GM10266 (cell line): ENCODE measurements at regions not wholly inside any gene's neighbourhood (a gene's known extent, or its start where the extent isn't known, plus 50 kb on each side); places are given as distances from the start of the nearest gene placed in this dataset.

Experiments
- DNase-seq: peaks from one replicate; pipeline ENCODE4 v3.0.0; 2012; ENCODE audit errors: extremely low spot score
- TF ChIP-seq, protein P1 (sequence below): IDR thresholded peaks from 2 replicates; pipeline ENCODE4 v1.5.1; 2012; ENCODE audit warnings: mild to moderate bottlenecking, low read depth; ENCODE audit not compliant: control insufficient read depth, insufficient read depth; ENCODE audit errors: missing control alignments

- TF ChIP-seq, protein P1, sequence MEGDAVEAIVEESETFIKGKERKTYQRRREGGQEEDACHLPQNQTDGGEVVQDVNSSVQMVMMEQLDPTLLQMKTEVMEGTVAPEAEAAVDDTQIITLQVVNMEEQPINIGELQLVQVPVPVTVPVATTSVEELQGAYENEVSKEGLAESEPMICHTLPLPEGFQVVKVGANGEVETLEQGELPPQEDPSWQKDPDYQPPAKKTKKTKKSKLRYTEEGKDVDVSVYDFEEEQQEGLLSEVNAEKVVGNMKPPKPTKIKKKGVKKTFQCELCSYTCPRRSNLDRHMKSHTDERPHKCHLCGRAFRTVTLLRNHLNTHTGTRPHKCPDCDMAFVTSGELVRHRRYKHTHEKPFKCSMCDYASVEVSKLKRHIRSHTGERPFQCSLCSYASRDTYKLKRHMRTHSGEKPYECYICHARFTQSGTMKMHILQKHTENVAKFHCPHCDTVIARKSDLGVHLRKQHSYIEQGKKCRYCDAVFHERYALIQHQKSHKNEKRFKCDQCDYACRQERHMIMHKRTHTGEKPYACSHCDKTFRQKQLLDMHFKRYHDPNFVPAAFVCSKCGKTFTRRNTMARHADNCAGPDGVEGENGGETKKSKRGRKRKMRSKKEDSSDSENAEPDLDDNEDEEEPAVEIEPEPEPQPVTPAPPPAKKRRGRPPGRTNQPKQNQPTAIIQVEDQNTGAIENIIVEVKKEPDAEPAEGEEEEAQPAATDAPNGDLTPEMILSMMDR: no peak
- DNase-seq: no peak
Observed at GRCh38 chr5:67414712-67415111, 218.1 kb upstream of the CD180 start.

- DNase-seq: no peak
- TF ChIP-seq, protein P1: no peak
Observed at GRCh38 chr5:67413721-67414120, 217.1 kb upstream of the CD180 start.

DNA sequence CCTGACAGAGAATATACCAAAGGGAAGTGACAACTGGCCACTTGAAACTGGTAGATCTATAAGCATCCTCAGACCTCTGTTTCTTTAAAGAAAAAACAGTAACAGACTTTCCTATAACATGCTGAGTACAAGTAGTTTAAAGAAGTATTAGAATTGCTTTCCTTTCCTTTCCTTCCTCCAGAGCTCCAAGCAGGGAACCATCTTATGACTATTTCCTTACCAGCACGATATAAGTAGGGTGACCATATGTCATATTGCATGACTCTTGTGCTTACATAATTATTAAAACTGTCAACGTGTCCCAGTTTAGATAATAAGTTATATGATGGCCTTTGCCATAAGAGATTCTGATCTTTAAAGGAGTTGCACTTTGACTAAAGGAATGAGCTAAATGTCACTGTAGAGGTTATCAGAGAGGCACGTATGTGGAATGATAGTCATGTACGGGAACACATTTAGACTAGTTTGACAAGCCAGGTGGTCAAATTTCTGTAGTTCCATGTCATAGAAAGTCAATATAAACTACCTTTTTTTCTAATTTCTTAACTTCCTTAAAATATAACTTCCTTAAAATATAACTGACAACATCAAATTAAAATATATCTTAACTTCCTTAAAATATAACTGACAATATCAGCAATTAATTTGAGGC, 212.7 kb upstream of the CD180 start:
- DNase-seq: no peak
- TF ChIP-seq, protein P1: no peak

- TF ChIP-seq, protein P1: no peak
- no peak for DNase-seq
Observed at GRCh38 chr5:67407979-67408378, 211.4 kb upstream of the CD180 start.

DNA sequence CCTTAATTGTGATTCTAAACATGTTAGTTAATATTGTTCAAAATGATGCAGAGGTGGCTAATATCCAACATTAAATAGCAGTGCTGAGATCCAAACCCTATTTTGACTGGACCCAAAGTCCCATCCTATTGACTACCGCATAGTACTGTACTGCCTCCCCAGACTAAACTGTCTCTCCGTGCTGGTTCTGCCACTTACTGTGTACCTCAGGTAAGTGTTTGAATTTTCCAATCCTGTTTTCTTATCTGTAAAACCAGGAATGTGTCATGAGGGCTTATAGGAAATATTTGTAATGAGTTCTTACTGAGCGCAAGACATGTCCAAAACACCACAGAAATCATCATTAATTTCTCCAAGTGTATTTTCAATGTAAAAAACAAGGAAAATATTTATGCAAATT, 209.2 kb upstream of the CD180 start:
- DNase-seq: no peak
- TF ChIP-seq, protein P1: no peak

GRCh38 chr5:67405101-67405364, 208.4 kb upstream of the CD180 start:
- TF ChIP-seq, protein P1: no peak

DNA sequence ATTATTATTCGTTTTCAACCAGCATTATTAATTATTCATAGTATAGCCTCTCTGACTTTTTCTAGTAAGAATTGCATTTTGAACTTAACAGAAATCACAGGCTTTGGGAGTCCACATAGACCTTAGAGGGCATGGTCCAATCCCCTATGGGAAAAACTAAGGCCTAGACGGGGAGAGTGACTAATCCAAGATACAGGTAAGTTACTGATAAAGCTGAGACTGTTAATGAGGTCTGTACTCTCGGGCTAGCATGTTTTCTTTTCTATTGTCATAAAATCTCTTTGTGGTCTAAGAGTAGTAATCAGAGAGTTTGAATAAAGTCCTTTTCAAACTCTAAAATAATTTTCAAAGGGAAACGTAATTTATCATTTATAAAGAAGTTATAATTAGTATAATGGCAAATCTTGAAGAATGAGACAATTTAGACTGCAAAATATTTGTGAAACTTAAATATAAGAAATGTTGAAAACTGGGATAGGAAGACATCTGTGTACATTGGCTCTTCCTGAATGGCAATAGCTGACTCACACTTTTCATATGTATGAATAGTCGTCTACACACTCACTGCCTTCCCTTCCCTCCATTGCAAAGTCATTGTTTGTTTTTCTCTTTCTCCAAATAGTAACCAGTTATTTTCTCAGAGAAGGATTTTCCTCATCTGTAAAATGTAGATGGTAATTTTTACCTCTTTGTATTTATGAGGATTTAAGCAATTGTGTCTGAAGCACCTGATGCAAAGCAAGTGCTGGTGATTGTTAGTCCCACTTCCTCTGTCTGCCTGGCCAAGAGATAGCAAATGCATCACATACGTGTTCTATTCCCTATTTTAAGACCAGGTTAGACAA, 207.9 kb upstream of the CD180 start:
- TF ChIP-seq, protein P1: no peak
- no peak for DNase-seq

More at GRCh38 chr5:67405101-67405364, 208.4 kb upstream of the CD180 start:
- DNase-seq: no peak
